Natural killer cell (primary cell): ENCODE measurements at regions not wholly inside any gene's neighbourhood (a gene's known extent, or its start where the extent isn't known, plus 50 kb on each side); places are given as distances from the start of the nearest gene placed in this dataset.

Experiments used
- ATAC-seq, 3 donors: fragments of 150-1000 bp in 2 of 3; fragments of 200-7000 bp in 1 of 3; cut with Tn5 transposase; 1 replicate in 1 of 3; 2 replicates in 2 of 3; pipeline ENCODE4 v1.10.0; 2021; ENCODE audit warnings: mild to moderate bottlenecking in 2 of 3, moderate library complexity in 2 of 3
- DNase-seq, 2 donors: peaks; one replicate each; pipeline versions ENCODE4 v3.0.0 to v3.0.0-alpha.2; 2013 to 2021; ENCODE audit warnings: mixed read lengths in 1 of 2
- H3K27ac ChIP-seq: one replicate; pipeline ENCODE4 v1.5.1; 2013; ENCODE audit warnings: mild to moderate bottlenecking, low read length
- H3K27me3 ChIP-seq: one replicate; pipeline ENCODE4 v1.6.1; 2013; ENCODE audit warnings: low read length; ENCODE audit not compliant: control insufficient read depth, insufficient read depth
- H3K36me3 ChIP-seq: one replicate; pipeline ENCODE4 v1.6.1; 2013; ENCODE audit warnings: low read length; ENCODE audit not compliant: control insufficient read depth, insufficient read depth
- H3K4me1 ChIP-seq: one replicate; pipeline ENCODE4 v1.6.1; 2013; ENCODE audit warnings: low read length; ENCODE audit not compliant: control insufficient read depth, insufficient read depth
- H3K4me3 ChIP-seq: one replicate; pipeline ENCODE4 v1.5.1; 2013; ENCODE audit warnings: low read length
- H3K9me3 ChIP-seq: one replicate; pipeline ENCODE4 v1.6.1; 2013; ENCODE audit warnings: low read length; ENCODE audit not compliant: control insufficient read depth, insufficient read depth
- H3K27ac Mint-ChIP-seq, 2 donors: one replicate each; pipeline ENCODE4 v1.8.0; 2022; ENCODE audit warnings: mild to moderate bottlenecking in 2 of 2, mixed read lengths in 2 of 2, moderate library complexity in 1 of 2
- H3K27me3 Mint-ChIP-seq, 2 donors: one replicate each; pipeline ENCODE4 v1.8.0; 2022; ENCODE audit warnings: low read depth in 2 of 2, mixed read lengths in 2 of 2
- H3K36me3 Mint-ChIP-seq: one replicate; pipeline ENCODE4 v1.8.0; 2022; ENCODE audit warnings: mixed read lengths
- H3K4me1 Mint-ChIP-seq, 2 donors: one replicate each; pipeline ENCODE4 v1.8.0; 2022; ENCODE audit warnings: mixed read lengths in 2 of 2
- H3K4me3 Mint-ChIP-seq: one replicate; pipeline ENCODE4 v1.8.0; 2022; ENCODE audit warnings: mild to moderate bottlenecking, moderate library complexity, mixed read lengths
- H3K9me3 Mint-ChIP-seq, 2 donors: one replicate each; pipeline ENCODE4 v1.8.0; 2022; ENCODE audit warnings: mixed read lengths in 2 of 2
- CTCF ChIP-seq: fragments of 200-600 bp; IDR thresholded peaks from one replicate; pipeline ENCODE4 v1.8.0; 2022; ENCODE audit warnings: antibody characterized with exemption
- WGBS: methylation state at CpG from one replicate; pipeline ENCODE4 v1.1.7; 2013; ENCODE audit warnings: missing lambda C conversion rate; ENCODE audit not compliant: insufficient coverage; 5-methylcytosine and 5-hydroxymethylcytosine counted together
- intact Hi-C: fragments of 100-400 bp; cut with micrococcal nuclease; formaldehyde crosslinking; loops from one replicate; pipeline ENCODE4 v1.14.2; 2022

- H3K4me3 Mint-ChIP-seq: no peak overlapping the region
- H3K27ac Mint-ChIP-seq: no peak overlapping the region
- ATAC-seq (no peak), DNase-seq (no peak)
- peaks cover 2 to 6% of the 10 kb centered on the region in 2 donors for H3K27me3 Mint-ChIP-seq
- H3K27ac ChIP-seq: no peak overlapping the region
- intact Hi-C loops: no loop called here
- no peak overlapping the region for H3K4me3 ChIP-seq
- no peak for TF ChIP-seq CTCF
- H3K9me3 ChIP-seq: no peaks in the 10 kb centered on the region
- no peaks in the 10 kb centered on the region for H3K36me3 ChIP-seq
- no peaks in the 10 kb centered on the region for H3K4me1 Mint-ChIP-seq
- WGBS: 60% methylated on average over 2 of the region's 3 CpGs
- H3K36me3 Mint-ChIP-seq: no peaks in the 10 kb centered on the region
- H3K27me3 ChIP-seq: no peaks in the 10 kb centered on the region
- no peaks in the 10 kb centered on the region for H3K4me1 ChIP-seq
- H3K9me3 Mint-ChIP-seq: no peaks in the 10 kb centered on the region
Measured at GRCh38 chr5:155079698-155080097, 66.1 kb downstream of the KIF4B start.

- Histone ChIP-seq H3K36me3 (no peaks in the 10 kb centered on the region), H3K27me3 (no peaks in the 10 kb centered on the region), H3K4me1 (no peaks in the 10 kb centered on the region), H3K27ac (no peak overlapping the region), H3K9me3 (no peaks in the 10 kb centered on the region), H3K4me3 (no peak overlapping the region)
- DNase-seq (no peak), ATAC-seq (no peak)
- H3K27ac Mint-ChIP-seq: no peak overlapping the region
- H3K4me3 Mint-ChIP-seq: no peak overlapping the region
- H3K27me3 Mint-ChIP-seq: peaks cover 2 to 6% of the 10 kb centered on the region in 2 donors
- intact Hi-C loops: no loop called here
- no peaks in the 10 kb centered on the region for H3K36me3 Mint-ChIP-seq
- no peak for TF ChIP-seq CTCF
- no peaks in the 10 kb centered on the region for H3K9me3 Mint-ChIP-seq
- H3K4me1 Mint-ChIP-seq: no peaks in the 10 kb centered on the region
- WGBS: 83% methylated on average over 3 of the region's 3 CpGs
Measured at GRCh38 chr5:155080721-155081120, 67.2 kb downstream of the KIF4B start.

- Histone ChIP-seq H3K27me3 (no peaks in the 10 kb centered on the region), H3K4me1 (no peaks in the 10 kb centered on the region), H3K36me3 (no peaks in the 10 kb centered on the region), H3K4me3 (no peak overlapping the region), H3K9me3 (no peaks in the 10 kb centered on the region), H3K27ac (no peak overlapping the region)
- H3K27me3 Mint-ChIP-seq: peaks cover 2 to 6% of the 10 kb centered on the region in 2 donors
- H3K4me3 Mint-ChIP-seq: no peak overlapping the region
- H3K9me3 Mint-ChIP-seq: no peaks in the 10 kb centered on the region
- ATAC-seq (no peak), DNase-seq (no peak)
- no peak overlapping the region for H3K27ac Mint-ChIP-seq
- H3K4me1 Mint-ChIP-seq: no peaks in the 10 kb centered on the region
- intact Hi-C loops: no loop called here
- no peaks in the 10 kb centered on the region for H3K36me3 Mint-ChIP-seq
- 88% methylated on average over 3 of the region's 3 CpGs for WGBS
- no peak for TF ChIP-seq CTCF
Measured at GRCh38 chr5:155081618-155082017, 68.1 kb downstream of the KIF4B start.

- H3K4me3 Mint-ChIP-seq: no peak overlapping the region
- H3K27ac Mint-ChIP-seq: no peak overlapping the region
- Histone ChIP-seq H3K27me3 (no peaks in the 10 kb centered on the region), H3K4me3 (no peak overlapping the region), H3K9me3 (no peaks in the 10 kb centered on the region), H3K27ac (no peak overlapping the region), H3K4me1 (no peaks in the 10 kb centered on the region), H3K36me3 (no peaks in the 10 kb centered on the region)
- intact Hi-C loops: no loop called here
- ATAC-seq: no peak
- 80% methylated on average over 4 of the region's 4 CpGs for WGBS
- H3K27me3 Mint-ChIP-seq: peaks cover 2 to 5% of the 10 kb centered on the region in 2 donors
- H3K4me1 Mint-ChIP-seq: no peaks in the 10 kb centered on the region
- TF ChIP-seq CTCF: no peak
- DNase-seq: no peak
- H3K36me3 Mint-ChIP-seq: no peaks in the 10 kb centered on the region
- H3K9me3 Mint-ChIP-seq: no peaks in the 10 kb centered on the region
Measured at GRCh38 chr5:155082401-155082800, 68.8 kb downstream of the KIF4B start.
